Right kidney (tissue), 1 donor: ENCODE measurements at regions not wholly inside any gene's neighbourhood (a gene's known extent, or its start where the extent isn't known, plus 50 kb on each side); places are given as distances from the start of the nearest gene placed in this dataset.
"Not testable (repeated sequence)": the region's sequence is repeated elsewhere in the genome, so short reads cannot be mapped to it uniquely, and the experiment has no call there.

Experiments used
- DNase-seq: peaks from one replicate; pipeline ENCODE4 v3.0.0-alpha.2; 2016

- DNase-seq, result no peak
These were observed 440.1 kb downstream of the EFNB2 start for GRCh38 chr13:106095406-106095805.

GRCh38 chr13:106090001-106090400, 445.5 kb downstream of the EFNB2 start:
- DNase-seq, result no peak

- DNase-seq, result no peak
These were observed 446.0 kb downstream of the EFNB2 start for GRCh38 chr13:106089261-106089980.

- DNase-seq, result no peak
These were observed 447.4 kb downstream of the EFNB2 start for GRCh38 chr13:106088085-106088484.

GRCh38 chr13:106087201-106087600, 448.3 kb downstream of the EFNB2 start:
- no peak for DNase-seq

GRCh38 chr13:106083620-106084350, 451.7 kb downstream of the EFNB2 start:
- DNase-seq, result no peak

- not testable (repeated sequence) for DNase-seq
These were observed 454.2 kb downstream of the EFNB2 start for GRCh38 chr13:106081221-106081620.

GRCh38 chr13:106078191-106078590, 457.3 kb downstream of the EFNB2 start:
- no peak for DNase-seq

GRCh38 chr13:106077017-106077416, 458.4 kb downstream of the EFNB2 start:
- no peak for DNase-seq

- DNase-seq, result no peak
These were observed 463.4 kb downstream of the EFNB2 start for GRCh38 chr13:106072014-106072413.

GRCh38 chr13:106063591-106064313, 471.7 kb downstream of the EFNB2 start:
- no peak for DNase-seq

- peak; percentile 20 for DNase-seq
These were observed 473.7 kb downstream of the EFNB2 start for GRCh38 chr13:106061781-106062180.

- no peak for DNase-seq
These were observed 478.6 kb downstream of the EFNB2 start for GRCh38 chr13:106056851-106057250.

- no peak for DNase-seq
These were observed 483.2 kb downstream of the EFNB2 start for GRCh38 chr13:106052200-106052767.

- DNase-seq, result no peak
These were observed 486.3 kb downstream of the EFNB2 start for GRCh38 chr13:106049171-106049570.

- no peak for DNase-seq
These were observed 487.1 kb downstream of the EFNB2 start for GRCh38 chr13:106048386-106048785.

- no peak for DNase-seq
These were observed 487.6 kb downstream of the EFNB2 start for GRCh38 chr13:106047859-106048258.

GRCh38 chr13:106042996-106043581, 492.4 kb downstream of the EFNB2 start:
- DNase-seq, result peak; percentile 45

GRCh38 chr13:106041445-106041844, 494.0 kb downstream of the EFNB2 start:
- DNase-seq, result no peak

- no peak for DNase-seq
These were observed 496.7 kb downstream of the EFNB2 start for GRCh38 chr13:106038752-106039151.

GRCh38 chr13:106036870-106037269, 498.6 kb downstream of the EFNB2 start:
- DNase-seq, result no peak

GRCh38 chr13:106034201-106034600, 501.3 kb downstream of the EFNB2 start:
- DNase-seq, result no peak

GRCh38 chr13:106033659-106034058, 501.8 kb downstream of the EFNB2 start:
- DNase-seq, result no peak
